Prostate gland (tissue), 2 donors: ENCODE measurements at regions not wholly inside any gene's neighbourhood (a gene's known extent, or its start where the extent isn't known, plus 50 kb on each side); places are given as distances from the start of the nearest gene placed in this dataset.

ENCODE experiments used
- DNase-seq: peaks from one replicate; pipeline ENCODE4 v3.0.0-alpha.2; 2019; ENCODE audit warnings: low spot score
- H3K27ac ChIP-seq, 2 donors: fragments of 200-600 bp; sonication (generic); 2 replicates each; pipeline ENCODE4 v1.5.1; 2017 to 2019
- H3K27me3 ChIP-seq: fragments of 200-600 bp; sonication (generic); replicated peaks from 2 replicates; pipeline ENCODE4 v1.5.1; 2019; ENCODE audit not compliant: insufficient read depth
- H3K36me3 ChIP-seq, 2 donors: fragments of 200-600 bp; sonication (generic); 1 replicate in 1 of 2; 2 replicates in 1 of 2; pipeline versions ENCODE4 v1.5.1 to v1.8.1; 2017 to 2019
- H3K4me1 ChIP-seq: fragments of 200-600 bp; sonication (generic); replicated peaks from 2 replicates; pipeline ENCODE4 v1.5.1; 2019
- H3K4me3 ChIP-seq, 2 donors: fragments of 200-600 bp; sonication (generic); 2 replicates each; pipeline ENCODE4 v1.5.1; 2017 to 2019
- H3K9me3 ChIP-seq: fragments of 200-600 bp; sonication (generic); 2 replicates; pipeline ENCODE4 v1.5.1; 2017
- CTCF ChIP-seq, 4 experiments: fragments of 200-600 bp in 2 of 4; fragments of 450-650 bp in 2 of 4; sonication (generic) in 2 of 4; IDR thresholded peaks; 1 replicate in 3 of 4; 2 replicates in 1 of 4; pipeline ENCODE4 v1.5.1; 2016 to 2019; ENCODE audit warnings: antibody characterized with exemption in 4 of 4, mild to moderate bottlenecking in 2 of 4, moderate library complexity in 2 of 4
- POLR2A ChIP-seq: fragments of 450-650 bp; IDR thresholded peaks from one replicate; pipeline ENCODE4 v1.6.1; 2016; ENCODE audit warnings: antibody characterized with exemption, mild to moderate bottlenecking
- POLR2AphosphoS5 ChIP-seq: sonication (generic); formaldehyde crosslinking; IDR thresholded peaks from one replicate; pipeline ENCODE4 v1.6.1; 2017; ENCODE audit warnings: antibody characterized with exemption
- WGBS: methylation state at CpG from one replicate; pipeline ENCODE4 v1.1.5; 2018; 5-methylcytosine and 5-hydroxymethylcytosine counted together
- intact Hi-C: fragments of 100-400 bp; cut with DNase I; formaldehyde crosslinking; loops from one replicate; pipeline ENCODE4 v1.14.2; 2022

- peak overlapping the region in 1 of 2 donors; percentile 2 for H3K27ac ChIP-seq
- WGBS = 61% methylated on average over 3 of the region's 3 CpGs
These were observed 175.7 kb downstream of the ETAA1 start for GRCh38 chr2:67572721-67573435.

GRCh38 chr2:67574230-67574629, 177.1 kb downstream of the ETAA1 start:
- no peak overlapping the region for H3K27ac ChIP-seq
- WGBS = 83% methylated on average over 2 of the region's 2 CpGs
- no peaks in the 10 kb centered on the region for H3K4me1 ChIP-seq
- DNase-seq = no peak
- no peaks in the 10 kb centered on the region for H3K36me3 ChIP-seq
- intact Hi-C loops = no loop called here
- TF ChIP-seq POLR2AphosphoS5 = no peak
- no peak for TF ChIP-seq CTCF (IDR thresholded peaks at IDR 0.05)
- TF ChIP-seq POLR2A = no peak
- no peak overlapping the region for H3K4me3 ChIP-seq
- no peaks in the 10 kb centered on the region for H3K27me3 ChIP-seq
- H3K9me3 ChIP-seq = no peaks in the 10 kb centered on the region

More at GRCh38 chr2:67572721-67573435, 175.7 kb downstream of the ETAA1 start:
- TF ChIP-seq CTCF (IDR thresholded peaks at IDR 0.05) (no peak), POLR2A (no peak), POLR2AphosphoS5 (peak; percentile 23)
- Histone ChIP-seq H3K4me1 (no peaks in the 10 kb centered on the region), H3K9me3 (no peaks in the 10 kb centered on the region), H3K27me3 (no peaks in the 10 kb centered on the region), H3K4me3 (no peak overlapping the region), H3K36me3 (no peaks in the 10 kb centered on the region)
- peak; percentile 51 for DNase-seq
- intact Hi-C loops = no loop called here

GRCh38 chr2:67576226-67576625, 179.1 kb downstream of the ETAA1 start:
- intact Hi-C loops = no loop called here
- Histone ChIP-seq H3K27me3 (no peaks in the 10 kb centered on the region), H3K27ac (no peak overlapping the region), H3K4me1 (no peaks in the 10 kb centered on the region), H3K36me3 (no peaks in the 10 kb centered on the region), H3K4me3 (no peak overlapping the region), H3K9me3 (no peaks in the 10 kb centered on the region)
- DNase-seq = no peak
- 87% methylated on average over 2 of the region's 2 CpGs for WGBS
- TF ChIP-seq POLR2AphosphoS5 (no peak), CTCF (IDR thresholded peaks at IDR 0.05) (no peak), POLR2A (no peak)

GRCh38 chr2:67576991-67577390, 179.9 kb downstream of the ETAA1 start:
- no peak for DNase-seq
- TF ChIP-seq POLR2AphosphoS5 = no peak
- TF ChIP-seq CTCF (IDR thresholded peaks at IDR 0.05) = no peak
- WGBS = 74% methylated on average over 4 of the region's 4 CpGs
- intact Hi-C loops = no loop called here
- no peak overlapping the region for H3K27ac ChIP-seq
- H3K9me3 ChIP-seq = no peaks in the 10 kb centered on the region
- H3K27me3 ChIP-seq = no peaks in the 10 kb centered on the region
- H3K4me1 ChIP-seq = no peaks in the 10 kb centered on the region
- no peak overlapping the region for H3K4me3 ChIP-seq
- no peaks in the 10 kb centered on the region for H3K36me3 ChIP-seq

- TF ChIP-seq POLR2A = no peak
- no peak for TF ChIP-seq CTCF (IDR thresholded peaks at IDR 0.05)
- TF ChIP-seq POLR2AphosphoS5 = no peak
- H3K27ac ChIP-seq = no peak overlapping the region
- no peak overlapping the region for H3K4me3 ChIP-seq
- no peak for DNase-seq
- 24% methylated on average over 2 of the region's 2 CpGs for WGBS
- no peaks in the 10 kb centered on the region for H3K27me3 ChIP-seq
- intact Hi-C loops = no loop called here
- H3K4me1 ChIP-seq = no peaks in the 10 kb centered on the region
- H3K36me3 ChIP-seq = no peaks in the 10 kb centered on the region
- no peaks in the 10 kb centered on the region for H3K9me3 ChIP-seq
These were observed 182.1 kb downstream of the ETAA1 start for GRCh38 chr2:67579216-67579615.
